Type B pancreatic cell (in vitro differentiated cells): ENCODE measurements at regions not wholly inside any gene's neighbourhood (a gene's known extent, or its start where the extent isn't known, plus 50 kb on each side); places are given as distances from the start of the nearest gene placed in this dataset.

Source experiments
- DNase-seq: peaks from one replicate; pipeline ENCODE4 v3.0.0; 2021; ENCODE audit warnings: mixed read lengths; ENCODE audit not compliant: unreplicated experiment; ENCODE audit errors: extremely low spot score
- H3K27ac Mint-ChIP-seq: 2 replicates; pipeline ENCODE4 v1.8.0; 2021; ENCODE audit warnings: mild to moderate bottlenecking, mixed read lengths
- H3K27me3 Mint-ChIP-seq: 2 replicates; pipeline ENCODE4 v1.8.0; 2021; ENCODE audit warnings: mixed read lengths
- H3K36me3 Mint-ChIP-seq: 2 replicates; pipeline ENCODE4 v1.8.0; 2021; ENCODE audit warnings: mixed read lengths
- H3K4me1 Mint-ChIP-seq: one replicate; pipeline ENCODE4 v1.8.0; 2021; ENCODE audit warnings: mixed read lengths; ENCODE audit not compliant: unreplicated experiment
- H3K4me3 Mint-ChIP-seq: 2 replicates; pipeline ENCODE4 v1.8.0; 2021; ENCODE audit warnings: mild to moderate bottlenecking, mixed read lengths
- H3K9me3 Mint-ChIP-seq: 2 replicates; pipeline ENCODE4 v1.8.0; 2021; ENCODE audit warnings: mixed read lengths
- CTCF ChIP-seq: fragments of 200-600 bp; sonication (generic); conservative IDR thresholded peaks from 2 replicates; pipeline ENCODE4 v1.5.0; 2021; ENCODE audit warnings: antibody characterized with exemption, mild to moderate bottlenecking

GRCh38 chr10:62727934-62728333 is 76.6 kb upstream of the ADO start:
- no peak for TF ChIP-seq CTCF
- H3K36me3 Mint-ChIP-seq = no peaks in the 10 kb centered on the region

GRCh38 chr10:62728479-62728878 is 76.0 kb upstream of the ADO start:
- peaks cover 44% of the 10 kb centered on the region for H3K27me3 Mint-ChIP-seq
- no peak for DNase-seq
- no peaks in the 10 kb centered on the region for H3K4me1 Mint-ChIP-seq
- H3K9me3 Mint-ChIP-seq = no peaks in the 10 kb centered on the region
- TF ChIP-seq CTCF = no peak
- no peak overlapping the region for H3K27ac Mint-ChIP-seq
- no peaks in the 10 kb centered on the region for H3K36me3 Mint-ChIP-seq
- H3K4me3 Mint-ChIP-seq = no peak overlapping the region

More at GRCh38 chr10:62727934-62728333, 76.6 kb upstream of the ADO start:
- Mint-ChIP-seq H3K9me3 (no peaks in the 10 kb centered on the region), H3K4me3 (no peak overlapping the region), H3K4me1 (no peaks in the 10 kb centered on the region), H3K27me3 (peaks cover 42% of the 10 kb centered on the region), H3K27ac (no peak overlapping the region)
- no peak for DNase-seq

GRCh38 chr10:62732841-62733653 is 71.5 kb upstream of the ADO start:
- no peak overlapping the region for H3K27ac Mint-ChIP-seq
- DNase-seq = no peak
- H3K36me3 Mint-ChIP-seq = no peaks in the 10 kb centered on the region
- no peaks in the 10 kb centered on the region for H3K4me1 Mint-ChIP-seq
- no peaks in the 10 kb centered on the region for H3K9me3 Mint-ChIP-seq
- no peak for TF ChIP-seq CTCF
- no peak overlapping the region for H3K4me3 Mint-ChIP-seq
- peaks cover 34% of the 10 kb centered on the region for H3K27me3 Mint-ChIP-seq

GRCh38 chr10:62733654-62734293 is 70.7 kb upstream of the ADO start:
- Mint-ChIP-seq H3K9me3 (no peaks in the 10 kb centered on the region), H3K4me1 (no peaks in the 10 kb centered on the region), H3K27ac (no peak overlapping the region), H3K36me3 (no peaks in the 10 kb centered on the region), H3K27me3 (peaks cover 38% of the 10 kb centered on the region), H3K4me3 (no peak overlapping the region)
- DNase-seq = no peak
- TF ChIP-seq CTCF = no peak

GRCh38 chr10:62734781-62735463 is 69.6 kb upstream of the ADO start:
- Mint-ChIP-seq H3K27ac (no peak overlapping the region), H3K27me3 (peaks cover 32% of the 10 kb centered on the region), H3K4me3 (no peak overlapping the region), H3K4me1 (no peaks in the 10 kb centered on the region), H3K9me3 (no peaks in the 10 kb centered on the region), H3K36me3 (no peaks in the 10 kb centered on the region)
- no peak for DNase-seq
- TF ChIP-seq CTCF = no peak
